ENCODE measurements at regions not wholly inside any gene's neighbourhood (a gene's known extent, or its start where the extent isn't known, plus 50 kb on each side); places are given as distances from the start of the nearest gene placed in this dataset.

- ChIA-PET POLR2A (no interaction called here), CTCF (no interaction called here)
Observed at GRCh38 chr22:22408731-22409696, 99.5 kb downstream of the ZNF280B start.

GRCh38 chr22:22410121-22410520, 98.4 kb downstream of the ZNF280B start:
- ChIA-PET CTCF (no interaction called here), POLR2A (no interaction called here)

DNA sequence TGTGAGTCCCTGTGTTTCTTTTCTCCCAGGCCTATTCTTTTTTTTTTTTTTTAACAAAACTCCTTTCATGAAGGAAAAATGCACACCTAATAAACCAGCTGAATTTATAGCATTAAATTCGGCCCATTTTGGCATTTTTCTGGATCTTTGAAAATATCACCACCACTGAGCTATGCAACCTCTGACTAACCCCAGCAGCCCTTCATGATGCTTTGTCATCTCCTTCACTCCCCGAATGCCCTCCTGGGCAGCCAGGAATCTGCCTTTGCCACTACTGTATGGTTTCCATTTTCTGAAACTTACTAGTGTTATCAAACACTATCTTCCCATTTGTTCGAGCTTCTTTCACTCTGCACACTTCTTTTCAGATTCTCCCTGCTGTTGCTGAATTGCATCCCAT, 97.9 kb downstream of the ZNF280B start:
- ChIA-PET POLR2A (no interaction called here), CTCF (no interaction called here)

DNA sequence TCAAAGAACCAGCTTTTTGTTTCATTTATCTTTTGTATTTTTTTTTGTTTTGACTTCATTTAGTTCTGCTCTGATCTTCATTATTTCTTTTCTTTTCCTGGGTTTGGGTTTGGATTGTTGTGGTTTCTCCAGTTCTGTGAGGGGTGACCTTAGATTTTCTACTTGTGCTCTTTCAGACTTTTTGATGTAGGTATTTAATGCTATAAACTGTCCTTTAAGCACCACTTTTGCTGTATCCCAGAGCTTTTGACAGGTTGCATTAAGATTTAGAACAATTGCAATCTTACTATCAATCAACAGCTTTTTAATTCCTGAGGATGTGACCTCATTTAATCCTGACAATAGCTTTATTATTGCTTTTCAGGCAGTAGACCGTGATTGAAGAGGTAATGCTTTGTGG, 94.3 kb downstream of the ZNF280B start:
- CTCF ChIA-PET: interaction anchor here (1.4 kb wide), 1 partner anchor 9 kb away, joined by 3 read pairs; no protein-coding TSS in a partner anchor
- POLR2A ChIA-PET: no interaction called here

GRCh38 chr22:22417495-22418162, 90.9 kb downstream of the ZNF280B start:
- CTCF ChIA-PET: no interaction called here
- POLR2A ChIA-PET: no interaction called here

DNA sequence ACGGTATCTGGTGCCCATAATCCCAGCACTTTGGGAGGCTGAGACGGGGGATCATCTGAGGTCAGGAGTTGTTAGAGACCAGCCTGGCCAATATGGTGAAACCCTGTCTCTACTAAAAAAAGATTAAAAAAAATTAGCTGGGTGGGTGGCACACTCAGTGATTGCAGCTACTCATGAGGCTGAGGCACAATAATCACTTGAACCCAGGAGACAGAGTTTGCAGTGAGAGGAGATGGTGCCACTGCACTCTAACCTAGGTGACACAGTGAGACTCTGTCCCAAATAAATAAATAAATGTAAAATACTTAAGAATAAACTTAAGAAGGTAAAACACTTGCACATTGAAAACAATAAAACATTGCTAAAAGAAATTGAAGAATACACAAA, 90.4 kb downstream of the ZNF280B start:
- CTCF ChIA-PET: no interaction called here

DNA sequence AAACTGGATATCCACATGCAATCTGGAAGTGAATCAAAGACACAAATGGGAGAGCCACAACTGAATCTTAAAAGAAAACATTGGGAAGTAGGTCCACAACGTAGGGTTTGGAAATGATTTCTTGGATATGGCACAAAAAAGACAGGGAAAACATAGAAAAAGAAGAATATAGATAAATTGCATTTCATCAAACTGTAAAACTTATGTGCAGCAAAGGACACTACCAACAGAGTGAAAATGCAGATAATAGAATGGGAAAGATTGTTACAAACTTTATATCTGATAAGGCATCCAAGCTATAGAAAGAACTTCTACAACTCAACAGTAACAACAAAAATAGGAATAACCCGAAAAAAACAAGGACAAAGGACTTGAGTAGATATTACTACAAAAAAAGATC, 89.6 kb downstream of the ZNF280B start:
- CTCF ChIA-PET: no interaction called here
- POLR2A ChIA-PET: no interaction called here

More for the DNA sequence above, 90.4 kb downstream of the ZNF280B start:
- POLR2A ChIA-PET: no interaction called here

DNA sequence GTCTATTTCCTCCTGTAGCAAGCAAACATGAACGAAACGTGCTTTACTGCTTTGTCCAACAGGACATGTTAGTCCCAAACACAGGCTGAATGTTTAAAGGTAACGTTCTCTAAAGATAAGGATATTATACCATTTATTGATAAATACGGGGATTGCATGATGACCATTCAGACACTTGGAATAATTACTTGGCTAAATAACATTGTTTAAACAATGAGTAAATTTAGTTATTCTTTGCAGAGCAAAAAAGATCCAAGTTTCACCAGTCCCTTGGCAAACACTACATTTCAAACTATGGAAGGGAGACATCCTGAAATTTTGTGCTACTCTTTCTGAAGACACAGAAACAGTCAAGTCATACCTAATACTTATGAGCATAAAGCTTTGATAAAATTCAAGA, 88.0 kb downstream of the ZNF280B start:
- ChIA-PET POLR2A (no interaction called here), CTCF (no interaction called here)

DNA sequence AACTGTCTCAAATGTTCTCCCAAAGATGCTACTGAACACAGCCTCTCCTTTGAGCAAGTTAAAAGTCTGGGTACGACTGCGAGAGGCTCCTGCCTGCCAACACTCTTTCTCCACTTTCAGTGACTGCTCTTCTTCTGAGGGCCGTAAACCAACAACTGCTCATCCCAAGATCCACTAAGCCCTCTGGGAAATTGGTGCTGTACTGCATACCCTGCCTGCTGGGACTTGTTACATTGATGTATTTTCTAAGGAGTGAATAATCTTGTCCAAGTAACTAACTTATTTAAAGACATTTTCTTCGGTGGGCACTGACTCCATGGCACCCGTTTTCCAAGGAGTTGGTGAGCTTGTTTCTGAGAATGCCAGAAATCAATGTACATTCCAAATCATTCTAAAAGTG, 87.2 kb downstream of the ZNF280B start:
- CTCF ChIA-PET: no interaction called here
- POLR2A ChIA-PET: no interaction called here

- ChIA-PET POLR2A (no interaction called here), CTCF (interaction anchor here (0.6 to 1.6 kb wide), 3 partner anchors 9 to 244 kb away, joined by 3 to 6 read pairs (median 3); no protein-coding TSS in a partner anchor)
Observed at GRCh38 chr22:22422629-22423112, 85.9 kb downstream of the ZNF280B start.

DNA sequence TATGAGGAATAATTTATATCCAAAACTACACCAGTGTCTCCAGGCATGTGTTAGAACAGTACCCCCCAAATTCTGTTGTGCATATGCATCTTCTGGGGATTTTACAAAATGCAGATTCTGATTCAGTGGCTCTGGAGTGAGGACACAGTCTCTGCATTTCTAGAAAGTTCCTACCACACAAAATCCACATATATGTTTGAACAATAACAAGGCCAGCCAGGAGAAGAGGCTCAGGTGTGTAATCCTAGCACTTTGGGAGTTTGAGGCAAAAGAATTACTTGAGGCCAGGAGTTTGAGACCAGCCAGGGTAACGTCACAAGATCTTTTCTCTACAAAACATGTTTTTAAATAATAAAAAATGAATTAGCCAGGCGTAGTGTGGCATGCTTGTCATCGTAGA, 84.9 kb downstream of the ZNF280B start:
- ChIA-PET CTCF (no interaction called here), POLR2A (no interaction called here)

GRCh38 chr22:22424210-22424800, 84.2 kb downstream of the ZNF280B start:
- ChIA-PET POLR2A (no interaction called here), CTCF (no interaction called here)

GRCh38 chr22:22424956-22425355, 83.6 kb downstream of the ZNF280B start:
- ChIA-PET POLR2A (no interaction called here), CTCF (no interaction called here)

DNA sequence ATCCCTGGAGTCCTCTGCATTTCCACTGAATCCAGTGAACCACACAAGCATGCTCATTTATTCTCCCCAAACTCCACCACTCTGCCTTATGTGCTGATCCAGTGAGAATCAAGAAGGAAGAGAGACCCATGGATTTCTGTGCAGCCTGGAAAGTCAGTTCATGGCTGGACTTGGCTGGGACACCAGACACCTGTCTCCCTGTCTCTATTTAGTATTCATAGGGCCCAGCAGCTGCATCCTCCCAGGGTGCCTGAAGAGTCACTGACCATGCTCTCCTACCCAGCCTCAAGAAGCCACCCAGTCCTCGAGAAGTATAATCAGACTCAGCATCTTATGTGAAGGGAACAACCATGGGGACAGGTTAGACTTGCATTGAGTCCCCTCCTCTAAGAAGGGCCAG, 83.2 kb downstream of the ZNF280B start:
- CTCF ChIA-PET: no interaction called here
- POLR2A ChIA-PET: no interaction called here

DNA sequence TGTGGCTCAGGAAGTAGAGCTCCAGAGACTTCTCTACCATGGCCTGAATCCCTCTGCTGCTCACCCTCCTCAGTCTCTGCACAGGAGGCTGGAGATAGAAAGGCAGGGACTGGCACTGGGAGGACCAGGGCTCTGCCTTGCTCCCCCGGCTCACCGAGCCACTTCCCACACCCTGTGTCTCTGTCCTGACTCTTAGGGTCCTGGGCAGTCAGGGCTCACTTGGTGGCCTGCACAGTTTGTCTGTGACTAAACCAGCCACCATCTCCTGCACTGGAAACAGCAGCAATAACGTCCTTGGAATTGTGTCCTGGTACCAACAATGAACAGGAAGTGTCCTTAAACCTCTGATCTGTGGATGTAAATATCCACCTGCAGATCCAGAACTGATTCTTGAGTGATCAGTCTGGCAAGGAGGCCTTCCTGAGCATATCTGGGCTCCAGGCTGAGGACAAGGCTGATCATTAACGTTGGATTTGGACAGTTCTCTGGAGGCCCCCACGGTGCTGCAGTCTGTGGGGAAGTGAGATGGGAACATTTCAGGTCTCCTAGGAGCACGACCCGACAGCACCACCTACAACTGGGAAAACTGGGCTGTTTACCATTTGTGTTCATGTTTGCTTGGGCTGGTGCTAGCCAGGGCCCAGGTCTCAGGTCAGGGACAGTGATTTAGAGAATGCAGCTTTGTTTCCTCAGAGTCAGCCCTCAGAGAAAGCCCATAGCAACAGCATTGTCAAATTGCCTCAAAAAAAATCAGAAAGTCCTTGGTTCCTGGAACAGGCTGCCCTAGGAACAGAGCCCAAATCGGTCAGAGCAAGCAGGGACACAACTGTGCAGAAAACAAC, 82.5 kb downstream of the ZNF280B start:
- POLR2A ChIA-PET: no interaction called here
- CTCF ChIA-PET: no interaction called here

DNA sequence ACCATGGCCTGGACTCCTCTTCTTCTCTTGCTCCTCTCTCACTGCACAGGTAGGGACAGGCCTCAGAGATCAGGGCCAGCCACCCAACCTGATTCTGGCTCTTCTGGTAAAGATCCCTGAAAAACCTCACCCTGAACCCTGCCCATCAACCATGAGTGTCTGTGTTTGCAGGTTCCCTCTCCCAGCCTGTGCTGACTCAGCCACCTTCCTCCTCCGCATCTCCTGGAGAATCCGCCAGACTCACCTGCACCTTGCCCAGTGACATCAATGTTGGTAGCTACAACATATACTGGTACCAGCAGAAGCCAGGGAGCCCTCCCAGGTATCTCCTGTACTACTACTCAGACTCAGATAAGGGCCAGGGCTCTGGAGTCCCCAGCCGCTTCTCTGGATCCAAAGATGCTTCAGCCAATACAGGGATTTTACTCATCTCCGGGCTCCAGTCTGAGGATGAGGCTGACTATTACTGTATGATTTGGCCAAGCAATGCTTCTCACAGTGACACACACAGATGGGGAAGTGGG, 80.9 kb downstream of the ZNF280B start:
- ChIA-PET CTCF (no interaction called here), POLR2A (no interaction called here)

- POLR2A ChIA-PET: no interaction called here
- CTCF ChIA-PET: no interaction called here
Observed at GRCh38 chr22:22428222-22429098, 80.1 kb downstream of the ZNF280B start.

DNA sequence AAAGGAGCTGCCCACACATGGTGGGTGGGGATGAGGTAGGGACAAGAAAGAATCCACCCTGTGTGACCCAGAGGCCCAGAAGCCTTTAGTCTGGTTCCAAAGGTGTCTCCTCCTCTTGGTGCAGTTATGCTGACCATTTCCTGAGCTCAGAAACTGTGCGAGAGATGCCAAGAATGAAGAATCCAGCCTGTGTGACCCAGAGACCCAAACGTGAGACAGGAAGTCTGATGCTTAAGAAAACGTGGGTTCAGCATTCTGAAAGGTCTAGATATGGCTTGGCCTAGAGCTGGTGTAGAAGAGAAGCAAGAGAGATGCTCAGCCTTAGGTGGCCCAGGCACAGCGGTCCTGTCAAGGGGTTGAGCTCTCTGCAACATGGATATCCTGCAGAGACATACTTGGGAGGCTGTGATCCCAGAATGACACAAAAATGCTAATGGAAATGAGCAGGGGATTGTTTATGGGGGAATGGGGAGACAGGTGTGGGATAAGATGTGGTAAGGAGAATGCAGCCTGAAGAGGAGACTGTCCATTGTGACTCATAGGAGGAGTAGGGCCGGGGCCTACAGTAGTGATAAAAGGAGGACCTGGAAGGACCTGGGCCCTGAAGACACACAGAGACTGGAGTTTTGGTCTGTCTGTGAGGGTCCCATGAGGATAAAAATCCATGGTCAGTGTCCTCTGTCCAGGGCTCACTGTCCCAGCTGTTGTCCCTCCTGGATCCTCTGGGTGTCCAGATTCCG, 79.0 kb downstream of the ZNF280B start:
- ChIA-PET CTCF (no interaction called here), POLR2A (no interaction called here)
